ENCODE measurements at regions not wholly inside any gene's neighbourhood (a gene's known extent, or its start where the extent isn't known, plus 50 kb on each side); places are given as distances from the start of the nearest gene placed in this dataset.

GRCh38 chr6:137937834-137938233 is 70.8 kb downstream of the TNFAIP3 start:
- TF ChIP-seq CTCF (IDR thresholded peaks at IDR 0.05) (no peak), POLR2A (IDR thresholded peaks at IDR 0.05) (no peak)
